GM12891 (cell line): ENCODE measurements at regions not wholly inside any gene's neighbourhood (a gene's known extent, or its start where the extent isn't known, plus 50 kb on each side); places are given as distances from the start of the nearest gene placed in this dataset.
"Not testable (repeated sequence)": the region's sequence is repeated elsewhere in the genome, so short reads cannot be mapped to it uniquely, and the experiment has no call there.

Source experiments
- POLR2A ChIP-seq: IDR thresholded peaks from 2 replicates; pipeline ENCODE4 v1.6.1; 2011; ENCODE audit warnings: low read depth, low read length, control low read depth
- POLR2AphosphoS5 ChIP-seq: IDR thresholded peaks from 2 replicates; pipeline ENCODE4 v1.6.1; 2011; ENCODE audit warnings: low read depth, low read length, control low read depth
- TAF1 ChIP-seq: IDR thresholded peaks from 2 replicates; pipeline ENCODE4 v1.6.1; 2011; ENCODE audit warnings: low read depth, low read length, control low read depth

GRCh38 chr4:118447397-118447796 lies 94.6 kb upstream of the PRSS12 start:
- not testable (repeated sequence) for TF ChIP-seq POLR2A, TAF1, POLR2AphosphoS5
